Amniotic epithelial cell (primary cell): ENCODE measurements at regions not wholly inside any gene's neighbourhood (a gene's known extent, or its start where the extent isn't known, plus 50 kb on each side); places are given as distances from the start of the nearest gene placed in this dataset.

Source experiments
- DNase-seq: peaks from one replicate; pipeline ENCODE4 v3.0.0-alpha.2; 2010; ENCODE audit warnings: low read depth

- no peak for DNase-seq
Measured at GRCh38 chr13:55669051-55669450, 1471.7 kb upstream of the PRR20A start.

- no peak for DNase-seq
Measured at GRCh38 chr13:55673910-55674309, 1466.8 kb upstream of the PRR20A start.

GRCh38 chr13:55682776-55683175, 1457.9 kb upstream of the PRR20A start:
- DNase-seq: no peak

- DNase-seq: no peak
Measured at GRCh38 chr13:55705526-55705925, 1435.2 kb upstream of the PRR20A start.

GRCh38 chr13:55705971-55706370, 1434.7 kb upstream of the PRR20A start:
- DNase-seq: no peak

- DNase-seq: no peak
Measured at GRCh38 chr13:55714120-55714519, 1426.6 kb upstream of the PRR20A start.

- DNase-seq: no peak
Measured at GRCh38 chr13:55727683-55728082, 1413.0 kb upstream of the PRR20A start.

GRCh38 chr13:55728247-55728646, 1412.5 kb upstream of the PRR20A start:
- DNase-seq: no peak

- DNase-seq: no peak
Measured at GRCh38 chr13:55745828-55746227, 1394.9 kb upstream of the PRR20A start.

GRCh38 chr13:55761986-55762385, 1378.7 kb upstream of the PRR20A start:
- DNase-seq: no peak

- no peak for DNase-seq
Measured at GRCh38 chr13:55777612-55778011, 1363.1 kb upstream of the PRR20A start.

- DNase-seq: no peak
Measured at GRCh38 chr13:55783841-55784240, 1356.9 kb upstream of the PRR20A start.

GRCh38 chr13:55788548-55788947, 1352.2 kb upstream of the PRR20A start:
- no peak for DNase-seq

GRCh38 chr13:55792544-55793193, 1348.0 kb upstream of the PRR20A start:
- no peak for DNase-seq

- DNase-seq: no peak
Measured at GRCh38 chr13:55815458-55816033, 1325.2 kb upstream of the PRR20A start.

GRCh38 chr13:55816976-55817601, 1323.6 kb upstream of the PRR20A start:
- DNase-seq: no peak

GRCh38 chr13:55820817-55821216, 1319.9 kb upstream of the PRR20A start:
- DNase-seq: no peak

GRCh38 chr13:55869648-55870047, 1271.1 kb upstream of the PRR20A start:
- DNase-seq: no peak

GRCh38 chr13:55887561-55887960, 1253.2 kb upstream of the PRR20A start:
- no peak for DNase-seq

GRCh38 chr13:55893540-55893939, 1247.2 kb upstream of the PRR20A start:
- no peak for DNase-seq

- no peak for DNase-seq
Measured at GRCh38 chr13:55937180-55937579, 1203.5 kb upstream of the PRR20A start.

GRCh38 chr13:55948175-55948574, 1192.5 kb upstream of the PRR20A start:
- DNase-seq: no peak

- no peak for DNase-seq
Measured at GRCh38 chr13:55963934-55964333, 1176.8 kb upstream of the PRR20A start.

- no peak for DNase-seq
Measured at GRCh38 chr13:55967055-55967454, 1173.7 kb upstream of the PRR20A start.
